Endothelial cell of umbilical vein (primary cell): ENCODE measurements at regions not wholly inside any gene's neighbourhood (a gene's known extent, or its start where the extent isn't known, plus 50 kb on each side); places are given as distances from the start of the nearest gene placed in this dataset.

ENCODE experiments used
- BruUV-seq: library from RNA; stranded (reverse); fragments of 400-500 nt; replicated peaks from 2 replicates; lab custom pipeline; 2021; lab: Mats Ljungman, UMichigan
- CTCF ChIA-PET: fragments of 300-600, 350-600 bp; sonication (Branson Sonifier 250); formaldehyde crosslinking; loops from one replicate; lab custom pipeline; 2021; ENCODE audit warnings: antibody characterized with exemption, inconsistent platforms; lab: Charles Lee
- POLR2A ChIA-PET: fragments of 300-600, 350-600 bp; sonication (Branson Sonifier 250); formaldehyde crosslinking; loops from one replicate; lab custom pipeline; 2021; ENCODE audit warnings: antibody characterized with exemption, inconsistent platforms; lab: Charles Lee
- DNase-seq: peaks from one replicate; pipeline ENCODE4 v3.0.0-alpha.2; 2011; ENCODE audit warnings: low read depth, low spot score
- FAIRE-seq: peaks from 2 replicates; lab custom pipeline; 2011; peaks lifted over from hg19 to GRCh38; lab: Jason Lieb, UNC
- H2AFZ ChIP-seq: 2 replicates; pipeline ENCODE4 v1.6.0; 2012; ENCODE audit warnings: low read depth, low read length, control low read depth, inconsistent platforms
- H3K27ac ChIP-seq: 2 replicates; pipeline ENCODE4 v1.5.1; 2011; ENCODE audit warnings: low read depth, mild to moderate bottlenecking, control low read depth, low read length, moderate library complexity; ENCODE audit not compliant: insufficient read depth
- H3K27me3 ChIP-seq, 2 experiments: 2 replicates each; pipeline versions ENCODE4 v1.6.0 to v1.6.1; 2011; ENCODE audit warnings: low read length in 2 of 2, mixed read lengths in 1 of 2; ENCODE audit not compliant: control insufficient read depth in 2 of 2, insufficient read depth in 2 of 2
- H3K36me3 ChIP-seq, 2 experiments: 2 replicates in 1 of 2; 3 replicates in 1 of 2; pipeline ENCODE4 v1.5.1; 2011; ENCODE audit warnings: low read length in 2 of 2, mild to moderate bottlenecking in 1 of 2, moderate library complexity in 1 of 2; ENCODE audit not compliant: control insufficient read depth in 2 of 2, insufficient read depth in 2 of 2; ENCODE audit errors: extremely low read depth in 1 of 2
- H3K4me1 ChIP-seq: 3 replicates; pipeline ENCODE4 v1.5.1; 2011; ENCODE audit warnings: mild to moderate bottlenecking, low read length; ENCODE audit not compliant: control insufficient read depth, insufficient read depth; ENCODE audit errors: extremely low read depth
- H3K4me2 ChIP-seq: 2 replicates; pipeline ENCODE4 v1.6.1; 2011; ENCODE audit warnings: low read length, control low read depth, mixed read lengths; ENCODE audit not compliant: insufficient read depth
- H3K4me3 ChIP-seq, 3 experiments: fragments of 200-600 bp in 1 of 3; sonication (generic), shearing (Covaris generic) in 1 of 3; replicated peaks in 1 of 3; 2 replicates each; pipeline ENCODE4 v1.5.1; 2011 to 2016; ENCODE audit warnings: control low read depth in 3 of 3, low read length in 3 of 3, mild to moderate bottlenecking in 2 of 3, inconsistent platforms in 1 of 3, low read depth in 1 of 3, moderate library complexity in 1 of 3; ENCODE audit not compliant: insufficient read depth in 1 of 3
- H3K79me2 ChIP-seq: 2 replicates; pipeline ENCODE4 v1.6.0; 2012; ENCODE audit warnings: low read length, inconsistent platforms; ENCODE audit not compliant: control insufficient read depth, insufficient read depth
- H3K9ac ChIP-seq: replicated peaks from 2 replicates; pipeline ENCODE3; 2011; ENCODE audit warnings: low read length, control low read depth; ENCODE audit not compliant: insufficient read depth; ENCODE audit errors: extremely low read depth
- H3K9me1 ChIP-seq: replicated peaks from 3 replicates; pipeline ENCODE4 v1.6.0; 2011; ENCODE audit warnings: mild to moderate bottlenecking, low read length; ENCODE audit not compliant: control insufficient read depth, insufficient read depth; ENCODE audit errors: extremely low read depth
- H3K9me3 ChIP-seq: replicated peaks from 2 replicates; pipeline ENCODE4 v1.5.1; 2012; ENCODE audit warnings: low read length, inconsistent platforms; ENCODE audit not compliant: control insufficient read depth, insufficient read depth
- H4K20me1 ChIP-seq: replicated peaks from 2 replicates; pipeline ENCODE3; 2011; ENCODE audit warnings: mild to moderate bottlenecking, low read length; ENCODE audit not compliant: control insufficient read depth, insufficient read depth; ENCODE audit errors: extremely low read depth
- EZH2 ChIP-seq: IDR thresholded peaks from 2 replicates; pipeline ENCODE4 v1.6.1; 2012; ENCODE audit warnings: borderline replicate concordance, low read depth, mild to moderate bottlenecking, moderate library complexity, low read length, inconsistent platforms; ENCODE audit not compliant: severe bottlenecking
- JUN ChIP-seq: IDR thresholded peaks from 2 replicates; pipeline ENCODE4 v1.6.1; 2011; ENCODE audit warnings: borderline replicate concordance, low read depth; ENCODE audit not compliant: insufficient read length, insufficient read depth
- MYC ChIP-seq: IDR thresholded peaks from one replicate; pipeline ENCODE4 v1.6.1; 2011; ENCODE audit warnings: mild to moderate bottlenecking, low read depth, low read length
- POLR2A ChIP-seq: IDR thresholded peaks from 2 replicates; pipeline ENCODE4 v1.6.1; 2012; ENCODE audit warnings: low read depth, mild to moderate bottlenecking, control low read depth, low read length
- POLR2AphosphoS5 ChIP-seq: IDR thresholded peaks from 2 replicates; pipeline ENCODE4 v1.6.1; 2012; ENCODE audit warnings: low read depth, mild to moderate bottlenecking, control low read depth, low read length, moderate library complexity; ENCODE audit not compliant: insufficient read depth
- dilution Hi-C: fragments of 300-500 bp; cut with MboI; formaldehyde crosslinking; loops from one replicate; pipeline ENCODE4 v1.15.0; 2019; ENCODE audit warnings: low sequenced_read_pairs; ENCODE audit not compliant: extremely low pct_ligation_motif_present
- intact Hi-C: fragments of 100-400 bp; cut with micrococcal nuclease; formaldehyde crosslinking; loops from one replicate; pipeline ENCODE4 v1.10.0; 2022
- TF ChIP-seq, protein P1 (sequence below), 2 donors: IDR thresholded peaks; 1 replicate in 1 of 2; 2 replicates in 1 of 2; pipeline ENCODE4 v1.5.1; 2011; ENCODE audit warnings: low read length in 2 of 2, mild to moderate bottlenecking in 2 of 2, moderate library complexity in 2 of 2, control low read depth in 1 of 2, inconsistent platforms in 1 of 2, low read depth in 1 of 2; ENCODE audit not compliant: insufficient read depth in 1 of 2; ENCODE audit errors: extremely low read depth in 1 of 2

DNA sequence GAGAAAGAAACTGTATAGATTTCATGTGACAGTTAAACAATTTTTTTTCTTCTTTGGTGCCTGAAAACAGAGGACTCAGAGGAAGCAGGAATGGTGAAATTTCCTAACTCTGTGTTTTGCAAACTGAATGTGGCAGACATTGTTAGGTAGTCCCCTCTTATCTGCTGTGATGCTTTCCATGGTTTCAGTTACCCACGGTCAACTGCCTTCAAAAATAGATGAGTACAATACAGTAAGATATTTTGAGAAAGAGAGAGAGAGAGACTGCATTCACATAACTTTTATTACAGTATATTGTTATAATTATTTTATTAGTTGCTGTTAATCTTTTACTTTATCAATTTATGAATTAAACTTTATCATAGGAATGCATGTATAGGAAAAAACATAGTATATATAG lies 627.2 kb downstream of the CCDC171 start:
- no peaks in the 10 kb centered on the region for H3K27me3 ChIP-seq
- no peak for DNase-seq
- ChIA-PET CTCF (no interaction called here), POLR2A (no interaction called here)
- H3K36me3 ChIP-seq, result no peaks in the 10 kb centered on the region
- H3K79me2 ChIP-seq, result no peaks in the 10 kb centered on the region
- no peaks in the 10 kb centered on the region for H3K9me3 ChIP-seq
- TF ChIP-seq POLR2A, result no peak
- TF ChIP-seq JUN, result no peak
- H4K20me1 ChIP-seq, result no peaks in the 10 kb centered on the region
- H3K9ac ChIP-seq, result no peak overlapping the region
- FAIRE-seq, result no peak
- H3K27ac ChIP-seq, result no peak overlapping the region
- no peaks in the 10 kb centered on the region for H3K4me1 ChIP-seq
- BruUV-seq, result no TSS peak
- H3K9me1 ChIP-seq, result no peaks in the 10 kb centered on the region
- H3K4me2 ChIP-seq, result no peak overlapping the region
- dilution Hi-C loops (no loop called here), intact Hi-C loops (no loop called here)
- H2AFZ ChIP-seq, result no peak overlapping the region
- H3K4me3 ChIP-seq, result no peak overlapping the region

DNA sequence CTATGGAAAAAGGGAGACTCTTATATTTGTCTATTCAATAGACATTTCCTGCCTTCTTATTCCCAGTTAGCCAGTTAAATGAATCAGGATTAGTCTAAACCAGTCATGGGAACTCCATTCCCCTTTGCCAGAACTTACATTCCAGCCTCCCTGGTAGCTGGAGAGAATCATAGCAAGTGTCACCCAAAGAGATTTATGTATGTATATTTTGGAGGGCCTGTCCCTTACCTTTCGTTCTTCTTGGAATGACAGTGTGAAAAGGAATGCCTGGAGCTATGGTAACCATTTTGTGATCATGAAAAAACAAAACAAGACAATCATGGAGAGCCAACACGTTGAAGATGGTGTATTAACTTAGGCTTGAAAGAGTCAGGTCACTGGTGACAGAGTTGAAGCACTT lies 627.7 kb downstream of the CCDC171 start:
- Histone ChIP-seq H3K9me1 (no peaks in the 10 kb centered on the region), H3K27ac (no peak overlapping the region), H3K4me1 (no peaks in the 10 kb centered on the region), H3K9me3 (no peaks in the 10 kb centered on the region), H3K27me3 (no peaks in the 10 kb centered on the region), H3K4me3 (no peak overlapping the region), H3K9ac (no peak overlapping the region), H2AFZ (no peak overlapping the region), H3K79me2 (no peaks in the 10 kb centered on the region), H4K20me1 (no peaks in the 10 kb centered on the region), H3K4me2 (no peak overlapping the region), H3K36me3 (no peaks in the 10 kb centered on the region)
- intact Hi-C loops, result no loop called here
- DNase-seq, result no peak
- ChIA-PET CTCF (no interaction called here), POLR2A (no interaction called here)
- TF ChIP-seq POLR2A (no peak), POLR2AphosphoS5 (no peak), EZH2 (no peak), JUN (no peak), MYC (no peak)
- TF ChIP-seq, protein P1, sequence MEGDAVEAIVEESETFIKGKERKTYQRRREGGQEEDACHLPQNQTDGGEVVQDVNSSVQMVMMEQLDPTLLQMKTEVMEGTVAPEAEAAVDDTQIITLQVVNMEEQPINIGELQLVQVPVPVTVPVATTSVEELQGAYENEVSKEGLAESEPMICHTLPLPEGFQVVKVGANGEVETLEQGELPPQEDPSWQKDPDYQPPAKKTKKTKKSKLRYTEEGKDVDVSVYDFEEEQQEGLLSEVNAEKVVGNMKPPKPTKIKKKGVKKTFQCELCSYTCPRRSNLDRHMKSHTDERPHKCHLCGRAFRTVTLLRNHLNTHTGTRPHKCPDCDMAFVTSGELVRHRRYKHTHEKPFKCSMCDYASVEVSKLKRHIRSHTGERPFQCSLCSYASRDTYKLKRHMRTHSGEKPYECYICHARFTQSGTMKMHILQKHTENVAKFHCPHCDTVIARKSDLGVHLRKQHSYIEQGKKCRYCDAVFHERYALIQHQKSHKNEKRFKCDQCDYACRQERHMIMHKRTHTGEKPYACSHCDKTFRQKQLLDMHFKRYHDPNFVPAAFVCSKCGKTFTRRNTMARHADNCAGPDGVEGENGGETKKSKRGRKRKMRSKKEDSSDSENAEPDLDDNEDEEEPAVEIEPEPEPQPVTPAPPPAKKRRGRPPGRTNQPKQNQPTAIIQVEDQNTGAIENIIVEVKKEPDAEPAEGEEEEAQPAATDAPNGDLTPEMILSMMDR (IDR thresholded peaks at IDR 0.05; ENCODE audit: extremely low read depth in 1 of 2, insufficient read depth in 1 of 2, low read depth in 1 of 2, low read length in 2 of 2), result no peak
- FAIRE-seq, result no peak
- dilution Hi-C loops, result no loop called here
- no TSS peak for BruUV-seq
